22Rv1 (cell line): ENCODE measurements at regions not wholly inside any gene's neighbourhood (a gene's known extent, or its start where the extent isn't known, plus 50 kb on each side); places are given as distances from the start of the nearest gene placed in this dataset.

Experiments used
- ZFX ChIP-seq: fragments of 450-650 bp; IDR thresholded peaks from 2 replicates; pipeline ENCODE4 v1.6.1; 2017; ENCODE audit warnings: antibody characterized with exemption, borderline replicate concordance
- TF ChIP-seq, protein P1 (sequence below): fragments of 450-650 bp; IDR thresholded peaks from 2 replicates; pipeline ENCODE4 v1.5.1; 2017; ENCODE audit warnings: mild to moderate bottlenecking

DNA sequence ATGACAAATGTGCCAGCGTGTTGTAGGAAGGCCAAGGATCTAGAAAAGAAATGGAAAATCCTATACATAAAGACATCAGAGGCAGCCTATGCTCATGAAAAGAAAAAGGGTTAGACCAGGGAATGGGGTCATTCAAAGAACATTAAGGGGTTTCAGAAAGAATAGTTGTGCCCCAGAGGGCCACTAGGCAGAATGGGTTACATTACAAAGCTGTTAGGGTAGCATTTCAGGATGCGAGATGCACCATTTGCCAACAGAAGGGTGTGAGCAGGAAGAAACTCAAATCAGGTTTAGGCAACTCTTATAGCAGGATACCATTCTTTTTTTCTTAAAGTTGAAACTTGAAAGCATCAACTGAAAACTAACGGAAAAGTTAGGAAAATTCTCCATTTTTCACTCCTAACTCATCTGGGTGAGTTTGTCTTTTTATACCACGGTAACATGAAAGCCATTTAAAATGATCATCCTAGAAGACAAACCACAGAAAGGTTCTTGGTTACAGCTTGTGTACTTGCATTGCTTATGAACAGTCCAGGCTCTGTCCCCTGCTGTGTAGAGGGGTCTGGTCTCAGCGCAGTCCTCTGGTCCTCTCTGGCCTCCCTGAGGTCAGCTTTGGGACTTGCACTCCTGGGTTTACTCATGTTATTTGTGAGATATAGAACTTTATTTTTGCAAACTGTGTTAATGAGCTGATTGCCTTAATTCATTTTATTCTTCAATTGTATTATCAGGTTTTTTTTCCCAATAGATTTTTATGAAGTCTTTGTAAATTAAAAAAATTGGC lies 209.1 kb downstream of the DACT1 start:
- TF ChIP-seq, protein P1, sequence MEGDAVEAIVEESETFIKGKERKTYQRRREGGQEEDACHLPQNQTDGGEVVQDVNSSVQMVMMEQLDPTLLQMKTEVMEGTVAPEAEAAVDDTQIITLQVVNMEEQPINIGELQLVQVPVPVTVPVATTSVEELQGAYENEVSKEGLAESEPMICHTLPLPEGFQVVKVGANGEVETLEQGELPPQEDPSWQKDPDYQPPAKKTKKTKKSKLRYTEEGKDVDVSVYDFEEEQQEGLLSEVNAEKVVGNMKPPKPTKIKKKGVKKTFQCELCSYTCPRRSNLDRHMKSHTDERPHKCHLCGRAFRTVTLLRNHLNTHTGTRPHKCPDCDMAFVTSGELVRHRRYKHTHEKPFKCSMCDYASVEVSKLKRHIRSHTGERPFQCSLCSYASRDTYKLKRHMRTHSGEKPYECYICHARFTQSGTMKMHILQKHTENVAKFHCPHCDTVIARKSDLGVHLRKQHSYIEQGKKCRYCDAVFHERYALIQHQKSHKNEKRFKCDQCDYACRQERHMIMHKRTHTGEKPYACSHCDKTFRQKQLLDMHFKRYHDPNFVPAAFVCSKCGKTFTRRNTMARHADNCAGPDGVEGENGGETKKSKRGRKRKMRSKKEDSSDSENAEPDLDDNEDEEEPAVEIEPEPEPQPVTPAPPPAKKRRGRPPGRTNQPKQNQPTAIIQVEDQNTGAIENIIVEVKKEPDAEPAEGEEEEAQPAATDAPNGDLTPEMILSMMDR = no peak
- no peak for TF ChIP-seq ZFX
